H1 (cell line): ENCODE measurements at regions not wholly inside any gene's neighbourhood (a gene's known extent, or its start where the extent isn't known, plus 50 kb on each side); places are given as distances from the start of the nearest gene placed in this dataset.

Source experiments
- CTCF ChIA-PET: fragments of 300-600 bp; sonication (Branson Sonifier 250); formaldehyde crosslinking; loops from one replicate; lab custom pipeline; 2021; ENCODE audit not compliant: partially characterized antibody; lab: Charles Lee
- POLR2A ChIA-PET: fragments of 300-600 bp; sonication (Branson Sonifier 250); formaldehyde crosslinking; loops from one replicate; lab custom pipeline; 2021; ENCODE audit warnings: inconsistent platforms; ENCODE audit not compliant: partially characterized antibody; lab: Charles Lee
- DNase-seq, 2 experiments: peaks; one replicate each; pipeline versions ENCODE4 v3.0.0 to v3.0.0-alpha.2; 2010 to 2022; ENCODE audit warnings: low spot score in 2 of 2, low read depth in 1 of 2, mixed read lengths in 1 of 2
- FAIRE-seq: peaks from 2 replicates; lab custom pipeline; 2011; peaks lifted over from hg19 to GRCh38; lab: Jason Lieb, UNC
- H2AFZ ChIP-seq: 2 replicates; pipeline ENCODE4 v1.8.1; 2012; ENCODE audit warnings: low read length, inconsistent platforms
- H2AK5ac ChIP-seq: 2 replicates; pipeline ENCODE4 v1.6.1; 2013; ENCODE audit warnings: low read depth, low read length
- H2BK120ac ChIP-seq: replicated peaks from 2 replicates; pipeline ENCODE3; 2013; ENCODE audit warnings: low read depth, low read length, inconsistent platforms
- H2BK12ac ChIP-seq: 2 replicates; pipeline ENCODE4 v1.6.1; 2013; ENCODE audit warnings: low read depth, low read length
- H2BK15ac ChIP-seq: 2 replicates; pipeline ENCODE4 v1.6.1; 2013; ENCODE audit warnings: low read length
- H2BK20ac ChIP-seq: 2 replicates; pipeline ENCODE4 v1.6.1; 2013; ENCODE audit warnings: low read length
- H2BK5ac ChIP-seq: 2 replicates; pipeline ENCODE4 v1.6.1; 2013; ENCODE audit warnings: low read depth, low read length
- H3K14ac ChIP-seq: 2 replicates; pipeline ENCODE4 v1.6.1; 2013; ENCODE audit warnings: inconsistent platforms; ENCODE audit not compliant: insufficient read length
- H3K18ac ChIP-seq: 2 replicates; pipeline ENCODE4 v1.6.1; 2013; ENCODE audit warnings: low read length; ENCODE audit errors: extremely low read depth
- H3K23ac ChIP-seq: 2 replicates; pipeline ENCODE4 v1.6.1; 2013; ENCODE audit warnings: inconsistent platforms; ENCODE audit not compliant: insufficient read length
- H3K23me2 ChIP-seq: 2 replicates; pipeline ENCODE4 v1.6.1; 2013; ENCODE audit warnings: low read depth, low read length
- H3K27ac ChIP-seq: 2 replicates; pipeline ENCODE4 v1.6.1; 2011; ENCODE audit warnings: low read depth, low read length, inconsistent platforms
- H3K27me3 ChIP-seq, 4 experiments: replicated peaks in 1 of 4; 1 replicate in 1 of 4; 2 replicates in 3 of 4; pipeline versions ENCODE4 v1.6.1 to v1.8.1; 2011 to 2013; ENCODE audit warnings: low read length in 3 of 4, mild to moderate bottlenecking in 3 of 4, inconsistent platforms in 2 of 4, mixed read lengths in 2 of 4, moderate library complexity in 1 of 4; ENCODE audit not compliant: control insufficient read depth in 3 of 4, insufficient read depth in 3 of 4; ENCODE audit errors: extremely low read depth in 1 of 4
- H3K36me3 ChIP-seq, 4 experiments: 2 replicates each; pipeline versions ENCODE4 v1.6.1 to v1.8.1; 2011 to 2013; ENCODE audit warnings: mild to moderate bottlenecking in 4 of 4, low read length in 3 of 4, moderate library complexity in 2 of 4, control low read depth in 1 of 4, inconsistent platforms in 1 of 4; ENCODE audit not compliant: insufficient read depth in 4 of 4, control insufficient read depth in 2 of 4
- H3K4ac ChIP-seq: replicated peaks from 2 replicates; pipeline ENCODE3; 2013; ENCODE audit warnings: low read length, low read depth, mixed read lengths, inconsistent platforms; ENCODE audit not compliant: insufficient read length
- H3K4me1 ChIP-seq, 4 experiments: replicated peaks in 1 of 4; 1 replicate in 1 of 4; 2 replicates in 3 of 4; pipeline versions ENCODE4 v1.6.1 to v1.8.1; 2011 to 2013; ENCODE audit warnings: low read length in 3 of 4, inconsistent platforms in 2 of 4, mixed read lengths in 1 of 4; ENCODE audit not compliant: insufficient read depth in 4 of 4, control insufficient read depth in 3 of 4
- H3K4me2 ChIP-seq, 2 experiments: 2 replicates each; pipeline versions ENCODE4 v1.6.1 to v1.8.1; 2011 to 2013; ENCODE audit warnings: low read depth in 2 of 2, low read length in 2 of 2, control low read depth in 1 of 2, inconsistent platforms in 1 of 2, mild to moderate bottlenecking in 1 of 2; ENCODE audit not compliant: insufficient read depth in 1 of 2
- H3K4me3 ChIP-seq, 4 experiments: fragments of 200-600, 300-600 bp in 1 of 4; sonication (generic), shearing (Covaris generic), sonication (Bioruptor Twin) in 1 of 4; 2 replicates each; pipeline versions ENCODE4 v1.5.1 to v1.8.1; 2011 to 2016; ENCODE audit warnings: low read length in 4 of 4, low read depth in 3 of 4, control low read depth in 2 of 4, inconsistent platforms in 2 of 4, mild to moderate bottlenecking in 2 of 4, mixed read lengths in 1 of 4, moderate library complexity in 1 of 4; ENCODE audit not compliant: insufficient read depth in 2 of 4; ENCODE audit errors: extremely low read depth in 1 of 4
- H3K56ac ChIP-seq: replicated peaks from 2 replicates; pipeline ENCODE3; 2013; ENCODE audit warnings: low read depth, mild to moderate bottlenecking, mixed read lengths, low read length, inconsistent platforms; ENCODE audit not compliant: insufficient read length
- H3K79me1 ChIP-seq: 2 replicates; pipeline ENCODE4 v1.6.1; 2013; ENCODE audit warnings: low read depth, low read length, control low read depth
- H3K79me2 ChIP-seq, 2 experiments: 2 replicates each; pipeline versions ENCODE4 v1.6.1 to v1.8.1; 2012 to 2013; ENCODE audit warnings: low read length in 2 of 2, mild to moderate bottlenecking in 2 of 2, inconsistent platforms in 1 of 2; ENCODE audit not compliant: insufficient read depth in 2 of 2, control insufficient read depth in 1 of 2
- H3K9ac ChIP-seq, 4 experiments: replicated peaks in 1 of 4; 1 replicate in 1 of 4; 2 replicates in 3 of 4; pipeline versions ENCODE4 v1.6.1 to v1.8.1; 2011 to 2013; ENCODE audit warnings: low read depth in 3 of 4, low read length in 3 of 4, control low read depth in 2 of 4, mild to moderate bottlenecking in 2 of 4, moderate library complexity in 2 of 4, inconsistent platforms in 1 of 4; ENCODE audit errors: extremely low read depth in 1 of 4
- H3K9me3 ChIP-seq, 2 experiments: 2 replicates each; pipeline versions ENCODE4 v1.6.1 to v1.8.1; 2012 to 2013; ENCODE audit warnings: mild to moderate bottlenecking in 2 of 2, moderate library complexity in 2 of 2, control low read depth in 1 of 2, inconsistent platforms in 1 of 2, low read depth in 1 of 2, low read length in 1 of 2, mixed read lengths in 1 of 2; ENCODE audit not compliant: insufficient read depth in 2 of 2
- H4K20me1 ChIP-seq, 2 experiments: replicated peaks in 1 of 2; 2 replicates each; pipeline versions ENCODE3 to v1.8.1; 2011 to 2013; ENCODE audit warnings: inconsistent platforms in 2 of 2, low read length in 2 of 2, mild to moderate bottlenecking in 1 of 2; ENCODE audit not compliant: insufficient read depth in 2 of 2, control insufficient read depth in 1 of 2
- H4K5ac ChIP-seq: 2 replicates; pipeline ENCODE4 v1.6.1; 2013; ENCODE audit warnings: low read length, low read depth, mixed read lengths, inconsistent platforms; ENCODE audit not compliant: insufficient read length
- H4K8ac ChIP-seq: 2 replicates; pipeline ENCODE4 v1.8.0; 2013; ENCODE audit warnings: mild to moderate bottlenecking, moderate library complexity, low read length, inconsistent platforms; ENCODE audit not compliant: insufficient read depth; ENCODE audit errors: extremely low read depth
- H4K91ac ChIP-seq: replicated peaks from 2 replicates; pipeline ENCODE3; 2013; ENCODE audit warnings: low read length, mixed read lengths, inconsistent platforms; ENCODE audit not compliant: insufficient read length
- EZH2 ChIP-seq: fragments of 200-600 bp; sonication (generic); IDR thresholded peaks from 2 replicates; pipeline ENCODE4 v1.7.1; 2012; ENCODE audit warnings: low read depth, mild to moderate bottlenecking, moderate library complexity, low read length, inconsistent platforms; ENCODE audit not compliant: severe bottlenecking
- HDAC2 ChIP-seq, 2 experiments: fragments of 300-600 bp in 1 of 2; sonication (generic) in 1 of 2; IDR thresholded peaks; 2 replicates each; pipeline ENCODE4 v1.6.1; 2011 to 2012; ENCODE audit warnings: low read depth in 2 of 2, low read length in 2 of 2, mild to moderate bottlenecking in 2 of 2, moderate library complexity in 2 of 2, borderline replicate concordance in 1 of 2, inconsistent platforms in 1 of 2
- TAF7 ChIP-seq: optimal IDR thresholded peaks from 2 replicates; pipeline ENCODE3; 2011; ENCODE audit warnings: low read depth, mild to moderate bottlenecking, inconsistent platforms, low read length, moderate library complexity, borderline replicate concordance
- USF2 ChIP-seq: IDR thresholded peaks from 2 replicates; pipeline ENCODE4 v1.6.1; 2011; ENCODE audit warnings: low read length, improper control_type of control experiment
- WGBS, 2 experiments: shearing (Covaris generic) in 1 of 2; methylation state at CpG; one replicate each; pipeline versions ENCODE4 v1.1.6 to v1.1.7; 2013 to 2015; ENCODE audit warnings: low lambda C conversion rate in 2 of 2, mixed read lengths in 2 of 2, inconsistent platforms in 1 of 2, low coverage in 1 of 2, missing lambda C conversion rate in 1 of 2; ENCODE audit not compliant: insufficient replicate concordance in 2 of 2, insufficient coverage in 1 of 2, insufficient read length in 1 of 2; ENCODE audit errors: extremely low coverage in 1 of 2, missing lambda C conversion rate in 1 of 2; 5-methylcytosine and 5-hydroxymethylcytosine counted together

GRCh38 chr3:115524549-115524948 lies 98.8 kb upstream of the GAP43 start:
- Histone ChIP-seq H4K5ac (no peak overlapping the region), H3K23ac (no peak overlapping the region), H3K56ac (no peak overlapping the region), H2BK5ac (no peak overlapping the region), H3K27ac (no peak overlapping the region), H4K20me1 (no peaks in the 10 kb centered on the region), H3K9ac (no peak overlapping the region), H3K4me1 (no peaks in the 10 kb centered on the region), H3K18ac (no peak overlapping the region), H2BK20ac (no peak overlapping the region), H4K8ac (no peak overlapping the region), H3K27me3 (no peaks in the 10 kb centered on the region), H2BK12ac (no peak overlapping the region), H2BK15ac (no peak overlapping the region), H4K91ac (no peak overlapping the region), H3K4ac (no peak overlapping the region), H3K14ac (no peak overlapping the region), H3K36me3 (no peaks in the 10 kb centered on the region), H2BK120ac (no peak overlapping the region), H3K4me2 (no peak overlapping the region), H2AK5ac (no peak overlapping the region), H3K79me2 (no peaks in the 10 kb centered on the region), H3K23me2 (peaks cover 2% of the 10 kb centered on the region; the same call in 1 of the 2 replicates), H3K9me3 (no peaks in the 10 kb centered on the region), H3K4me3 (no peak overlapping the region), H3K79me1 (no peaks in the 10 kb centered on the region), H2AFZ (no peak overlapping the region)
- CTCF ChIA-PET: interaction anchor here (0.8 to 1.9 kb wide), 5 partner anchors 8 to 265 kb away, joined by 3 to 5 read pairs (median 4); no protein-coding TSS in a partner anchor
- 42% methylated on average over 2 of the region's 2 CpGs; no CpG with 5 or more reads in 1 of the 2 experiments for WGBS, 2 experiments
- no peak for TF ChIP-seq TAF7
- no peak for TF ChIP-seq HDAC2 (IDR thresholded peaks at IDR 0.05; ENCODE audit: borderline replicate concordance in 1 of 2, low read depth in 2 of 2, low read length in 2 of 2)
- no peak for TF ChIP-seq USF2
- TF ChIP-seq EZH2: no peak
- no peak for FAIRE-seq
- POLR2A ChIA-PET: interaction anchor here (1.0 kb wide), 1 partner anchor 20 kb away, joined by 3 read pairs; no protein-coding TSS in a partner anchor
- DNase-seq: no peak
